Breast epithelium (tissue), 4 donors: ENCODE measurements at regions not wholly inside any gene's neighbourhood (a gene's known extent, or its start where the extent isn't known, plus 50 kb on each side); places are given as distances from the start of the nearest gene placed in this dataset.

Source experiments
- DNase-seq, 2 donors: peaks; one replicate each; pipeline ENCODE4 v3.0.0-alpha.2; 2019; ENCODE audit warnings: low spot score in 2 of 2
- H3K27ac ChIP-seq, 2 donors: fragments of 200-600 bp; sonication (generic) in 1 of 2; one replicate each; pipeline ENCODE4 v1.5.1; 2016 to 2019; ENCODE audit warnings: mild to moderate bottlenecking in 1 of 2
- H3K27me3 ChIP-seq, 2 donors: fragments of 200-600 bp; sonication (generic) in 1 of 2; one replicate each; pipeline versions ENCODE4 v1.5.1 to v1.6.0; 2017 to 2019; ENCODE audit warnings: control low read depth in 1 of 2, mild to moderate bottlenecking in 1 of 2
- H3K36me3 ChIP-seq: fragments of 200-600 bp; one replicate; pipeline ENCODE4 v1.5.1; 2019
- H3K4me1 ChIP-seq, 2 donors: fragments of 200-600 bp; sonication (generic); one replicate each; pipeline ENCODE4 v1.5.1; 2016 to 2019; ENCODE audit warnings: control low read depth in 1 of 2
- H3K4me3 ChIP-seq, 3 donors: fragments of 200-600 bp; sonication (generic); 1 replicate in 2 of 3; 2 replicates in 1 of 3; pipeline ENCODE4 v1.5.1; 2016 to 2019; ENCODE audit warnings: mild to moderate bottlenecking in 3 of 3, moderate library complexity in 2 of 3
- H3K9me3 ChIP-seq, 2 donors: fragments of 200-600 bp; sonication (generic) in 1 of 2; one replicate each; pipeline ENCODE4 v1.5.1; 2016 to 2019; ENCODE audit warnings: control low read depth in 1 of 2
- POLR2A ChIP-seq: fragments of 450-650 bp; IDR thresholded peaks from one replicate; pipeline ENCODE4 v1.6.1; 2016; ENCODE audit warnings: antibody characterized with exemption, mild to moderate bottlenecking, moderate library complexity
- POLR2AphosphoS5 ChIP-seq, 3 donors: sonication (generic); formaldehyde crosslinking; IDR thresholded peaks; one replicate each; pipeline ENCODE4 v1.6.1; 2017; ENCODE audit warnings: antibody characterized with exemption in 3 of 3
- intact Hi-C: fragments of 100-400 bp; cut with DNase I; formaldehyde crosslinking; loops from one replicate; pipeline ENCODE4 v1.15.1; 2023; ENCODE audit warnings: low total_unique reads
- TF ChIP-seq, protein P1 (sequence below), 3 donors: fragments of 450-650 bp; IDR thresholded peaks; one replicate each; pipeline ENCODE4 v1.5.1; 2016 to 2017; ENCODE audit warnings: antibody characterized with exemption in 3 of 3, mild to moderate bottlenecking in 3 of 3, moderate library complexity in 3 of 3

DNA sequence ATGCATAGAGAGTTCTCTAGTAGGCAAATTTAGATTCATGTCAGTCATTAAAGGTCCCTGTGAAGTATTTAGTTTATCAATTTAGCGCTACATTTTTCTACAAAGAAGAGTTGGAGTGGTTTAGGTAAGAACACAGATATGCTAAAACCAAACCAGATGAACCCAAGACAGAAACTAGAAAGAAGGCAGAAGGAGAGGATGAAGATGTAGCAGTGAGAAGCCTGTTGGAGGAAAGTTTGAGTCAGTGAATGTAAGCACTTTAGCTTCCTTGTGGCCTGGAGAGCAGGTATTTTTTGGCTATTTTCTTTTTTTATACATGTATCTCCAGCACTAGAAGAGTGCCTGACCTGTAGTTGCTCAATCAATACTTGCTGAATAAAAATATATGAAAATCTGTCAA lies 223.7 kb downstream of the KCNRG start:
- H3K27me3 ChIP-seq: no peaks in the 10 kb centered on the region
- no peak overlapping the region for H3K27ac ChIP-seq
- no peak overlapping the region for H3K4me3 ChIP-seq
- H3K36me3 ChIP-seq: no peaks in the 10 kb centered on the region
- intact Hi-C loops: no loop called here
- no peaks in the 10 kb centered on the region for H3K4me1 ChIP-seq
- TF ChIP-seq, protein P1, sequence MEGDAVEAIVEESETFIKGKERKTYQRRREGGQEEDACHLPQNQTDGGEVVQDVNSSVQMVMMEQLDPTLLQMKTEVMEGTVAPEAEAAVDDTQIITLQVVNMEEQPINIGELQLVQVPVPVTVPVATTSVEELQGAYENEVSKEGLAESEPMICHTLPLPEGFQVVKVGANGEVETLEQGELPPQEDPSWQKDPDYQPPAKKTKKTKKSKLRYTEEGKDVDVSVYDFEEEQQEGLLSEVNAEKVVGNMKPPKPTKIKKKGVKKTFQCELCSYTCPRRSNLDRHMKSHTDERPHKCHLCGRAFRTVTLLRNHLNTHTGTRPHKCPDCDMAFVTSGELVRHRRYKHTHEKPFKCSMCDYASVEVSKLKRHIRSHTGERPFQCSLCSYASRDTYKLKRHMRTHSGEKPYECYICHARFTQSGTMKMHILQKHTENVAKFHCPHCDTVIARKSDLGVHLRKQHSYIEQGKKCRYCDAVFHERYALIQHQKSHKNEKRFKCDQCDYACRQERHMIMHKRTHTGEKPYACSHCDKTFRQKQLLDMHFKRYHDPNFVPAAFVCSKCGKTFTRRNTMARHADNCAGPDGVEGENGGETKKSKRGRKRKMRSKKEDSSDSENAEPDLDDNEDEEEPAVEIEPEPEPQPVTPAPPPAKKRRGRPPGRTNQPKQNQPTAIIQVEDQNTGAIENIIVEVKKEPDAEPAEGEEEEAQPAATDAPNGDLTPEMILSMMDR (IDR thresholded peaks at IDR 0.05): no peak
- TF ChIP-seq POLR2A: no peak
- TF ChIP-seq POLR2AphosphoS5 (IDR thresholded peaks at IDR 0.05): no peak
- H3K9me3 ChIP-seq: no peaks in the 10 kb centered on the region
- DNase-seq: no peak

GRCh38 chr13:50241479-50241878 lies 226.2 kb downstream of the KCNRG start:
- TF ChIP-seq POLR2A: no peak
- no peak for TF ChIP-seq POLR2AphosphoS5 (IDR thresholded peaks at IDR 0.05)
- TF ChIP-seq, protein P1 (IDR thresholded peaks at IDR 0.05): no peak
- H3K36me3 ChIP-seq: no peaks in the 10 kb centered on the region
- H3K9me3 ChIP-seq: no peaks in the 10 kb centered on the region
- H3K4me1 ChIP-seq: no peaks in the 10 kb centered on the region
- no peak overlapping the region for H3K4me3 ChIP-seq
- no peak overlapping the region for H3K27ac ChIP-seq
- H3K27me3 ChIP-seq: no peaks in the 10 kb centered on the region
- no peak for DNase-seq
- intact Hi-C loops: no loop called here

GRCh38 chr13:50243931-50244330 lies 228.7 kb downstream of the KCNRG start:
- Histone ChIP-seq H3K4me1 (no peaks in the 10 kb centered on the region), H3K36me3 (no peaks in the 10 kb centered on the region), H3K27me3 (no peaks in the 10 kb centered on the region), H3K27ac (peak overlapping the region; percentile 61), H3K9me3 (no peaks in the 10 kb centered on the region), H3K4me3 (no peak overlapping the region)
- TF ChIP-seq POLR2AphosphoS5 (IDR thresholded peaks at IDR 0.05) (no peak), POLR2A (no peak)
- TF ChIP-seq, protein P1 (IDR thresholded peaks at IDR 0.05): no peak
- intact Hi-C loops: no loop called here
- no peak for DNase-seq

DNA sequence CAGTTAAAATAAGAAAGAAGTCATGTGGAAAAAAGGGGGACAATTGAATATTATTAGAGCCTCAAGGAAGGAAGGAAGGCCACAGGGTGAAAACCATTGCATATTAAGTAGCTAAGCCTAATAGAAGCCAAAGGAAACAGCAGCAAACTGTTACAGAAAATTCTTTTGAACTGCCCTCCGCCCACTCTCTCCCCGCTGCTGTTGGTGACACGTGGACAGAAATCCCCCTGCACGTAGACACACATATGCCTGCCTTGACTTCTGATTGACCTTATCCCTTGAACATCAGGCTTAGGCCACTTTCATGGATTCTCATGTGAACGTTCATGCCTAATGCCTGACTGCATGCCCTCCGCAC lies 229.1 kb downstream of the KCNRG start:
- DNase-seq: no peak
- no peaks in the 10 kb centered on the region for H3K36me3 ChIP-seq
- H3K9me3 ChIP-seq: no peaks in the 10 kb centered on the region
- no peak overlapping the region for H3K4me3 ChIP-seq
- no peak for TF ChIP-seq POLR2AphosphoS5 (IDR thresholded peaks at IDR 0.05)
- TF ChIP-seq POLR2A: no peak
- H3K4me1 ChIP-seq: no peaks in the 10 kb centered on the region
- H3K27me3 ChIP-seq: no peaks in the 10 kb centered on the region
- H3K27ac ChIP-seq: peak overlapping the region; percentile 61
- intact Hi-C loops: no loop called here

DNA sequence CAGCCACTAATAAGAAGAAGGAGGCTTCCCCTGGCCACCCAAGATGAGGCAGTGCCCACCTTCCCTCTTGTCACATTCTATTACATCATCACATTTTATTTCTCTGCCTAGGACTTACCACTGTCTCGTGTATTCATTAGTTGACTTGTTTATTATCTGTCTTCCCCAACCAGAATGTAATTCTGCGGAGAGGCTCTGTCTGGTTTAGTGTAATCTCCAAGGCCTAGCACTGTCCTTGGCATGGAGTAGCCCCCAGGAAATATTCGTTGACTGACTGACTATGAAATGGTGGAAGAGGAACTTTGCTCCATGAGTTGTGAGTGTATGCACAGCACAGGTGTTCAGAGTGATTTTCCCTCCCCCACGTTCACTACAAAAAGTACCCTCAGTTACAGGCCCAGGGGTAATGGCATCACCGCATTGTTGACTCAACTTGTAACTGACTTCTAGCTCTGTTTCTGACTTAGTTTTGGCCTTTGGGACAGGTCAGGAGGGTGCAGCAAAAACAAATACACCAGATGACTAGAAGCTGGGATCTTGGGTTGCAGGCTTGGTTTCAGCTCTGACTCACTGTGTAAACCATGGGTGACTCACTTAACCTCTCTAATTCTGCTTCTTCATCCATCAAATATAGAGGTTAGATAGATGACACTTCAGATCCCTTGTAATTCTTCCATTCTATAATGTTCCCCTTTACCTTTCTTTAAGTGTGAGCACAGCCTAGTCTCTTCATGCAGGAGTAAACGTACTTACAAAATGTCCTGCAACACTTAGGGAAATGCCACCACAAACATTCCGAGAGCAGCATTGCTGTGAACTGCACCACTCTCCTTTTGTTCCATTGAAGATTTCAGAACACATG lies 229.7 kb downstream of the KCNRG start:
- H3K27ac ChIP-seq: peak overlapping the region; percentile 61
- no peaks in the 10 kb centered on the region for H3K36me3 ChIP-seq
- H3K4me1 ChIP-seq: no peaks in the 10 kb centered on the region
- H3K9me3 ChIP-seq: no peaks in the 10 kb centered on the region
- intact Hi-C loops: no loop called here
- DNase-seq: peak in 1 of 2 donors; percentile 34
- TF ChIP-seq, protein P1 (IDR thresholded peaks at IDR 0.05): no peak
- TF ChIP-seq POLR2AphosphoS5 (IDR thresholded peaks at IDR 0.05): no peak
- TF ChIP-seq POLR2A: no peak
- no peaks in the 10 kb centered on the region for H3K27me3 ChIP-seq
- H3K4me3 ChIP-seq: no peak overlapping the region
